ENCODE measurements at regions not wholly inside any gene's neighbourhood (a gene's known extent, or its start where the extent isn't known, plus 50 kb on each side); places are given as distances from the start of the nearest gene placed in this dataset.

- H3K4me3 ChIP-seq: no peak overlapping the region
- H3K27ac ChIP-seq: no peak overlapping the region
- DNase-seq: no peak
- no peaks in the 10 kb centered on the region for H3K4me1 ChIP-seq
- H3K27me3 ChIP-seq: no peaks in the 10 kb centered on the region
- H3K36me3 ChIP-seq (ENCODE audit: low read depth, missing control alignments): no peaks in the 10 kb centered on the region
- H3K9me3 ChIP-seq: no peaks in the 10 kb centered on the region
- intact Hi-C loops (cut with DNase I; ENCODE audit: low total_unique reads): no loop called here
- WGBS, 2 donors: 87 to 89% methylated on average over 2 of the region's 2 CpGs
- TF ChIP-seq POLR2A (IDR thresholded peaks at IDR 0.05): no peak
- TF ChIP-seq, protein P1, sequence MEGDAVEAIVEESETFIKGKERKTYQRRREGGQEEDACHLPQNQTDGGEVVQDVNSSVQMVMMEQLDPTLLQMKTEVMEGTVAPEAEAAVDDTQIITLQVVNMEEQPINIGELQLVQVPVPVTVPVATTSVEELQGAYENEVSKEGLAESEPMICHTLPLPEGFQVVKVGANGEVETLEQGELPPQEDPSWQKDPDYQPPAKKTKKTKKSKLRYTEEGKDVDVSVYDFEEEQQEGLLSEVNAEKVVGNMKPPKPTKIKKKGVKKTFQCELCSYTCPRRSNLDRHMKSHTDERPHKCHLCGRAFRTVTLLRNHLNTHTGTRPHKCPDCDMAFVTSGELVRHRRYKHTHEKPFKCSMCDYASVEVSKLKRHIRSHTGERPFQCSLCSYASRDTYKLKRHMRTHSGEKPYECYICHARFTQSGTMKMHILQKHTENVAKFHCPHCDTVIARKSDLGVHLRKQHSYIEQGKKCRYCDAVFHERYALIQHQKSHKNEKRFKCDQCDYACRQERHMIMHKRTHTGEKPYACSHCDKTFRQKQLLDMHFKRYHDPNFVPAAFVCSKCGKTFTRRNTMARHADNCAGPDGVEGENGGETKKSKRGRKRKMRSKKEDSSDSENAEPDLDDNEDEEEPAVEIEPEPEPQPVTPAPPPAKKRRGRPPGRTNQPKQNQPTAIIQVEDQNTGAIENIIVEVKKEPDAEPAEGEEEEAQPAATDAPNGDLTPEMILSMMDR (IDR thresholded peaks at IDR 0.05): no peak
These were observed 284.1 kb downstream of the BMP4 start for GRCh38 chr14:53672526-53672925.

GRCh38 chr14:53670701-53671100, 285.9 kb downstream of the BMP4 start:
- TF ChIP-seq POLR2A (IDR thresholded peaks at IDR 0.05): no peak
- TF ChIP-seq, protein P1 (IDR thresholded peaks at IDR 0.05): no peak
- H3K36me3 ChIP-seq (ENCODE audit: low read depth, missing control alignments): no peaks in the 10 kb centered on the region
- H3K9me3 ChIP-seq: no peaks in the 10 kb centered on the region
- no peak for DNase-seq
- H3K27ac ChIP-seq: no peak overlapping the region
- no peaks in the 10 kb centered on the region for H3K4me1 ChIP-seq
- no peaks in the 10 kb centered on the region for H3K27me3 ChIP-seq
- H3K4me3 ChIP-seq: no peak overlapping the region
- intact Hi-C loops (cut with DNase I; ENCODE audit: low total_unique reads): no loop called here

DNA sequence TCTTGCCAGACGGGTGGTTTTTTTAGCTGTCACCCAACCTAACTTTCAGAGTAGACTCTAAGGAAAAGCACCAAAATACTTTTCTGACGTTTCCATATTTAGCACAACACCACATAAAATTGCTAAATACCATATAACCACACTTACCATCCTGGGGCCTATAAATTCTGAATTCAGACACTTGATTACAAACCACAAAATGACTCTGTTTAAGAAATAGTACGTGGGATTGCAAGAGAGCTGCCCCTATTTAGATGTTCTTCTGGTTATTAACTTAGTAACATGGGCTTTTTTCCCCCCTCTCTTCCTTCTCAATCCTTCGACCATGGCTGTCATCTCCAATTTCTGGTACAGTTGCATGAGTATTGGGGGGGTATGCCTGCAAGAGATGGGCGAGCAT, 287.7 kb downstream of the BMP4 start:
- Histone ChIP-seq H3K27me3 (no peaks in the 10 kb centered on the region), H3K9me3 (no peaks in the 10 kb centered on the region), H3K27ac (no peak overlapping the region), H3K4me1 (no peaks in the 10 kb centered on the region), H3K36me3 (ENCODE audit: low read depth, missing control alignments) (no peaks in the 10 kb centered on the region), H3K4me3 (no peak overlapping the region)
- WGBS, 2 donors: 73 to 77% methylated on average over 5 of the region's 5 CpGs
- no peak for DNase-seq
- intact Hi-C loops (cut with DNase I; ENCODE audit: low total_unique reads): no loop called here
- TF ChIP-seq, protein P1 (IDR thresholded peaks at IDR 0.05): no peak
- TF ChIP-seq POLR2A (IDR thresholded peaks at IDR 0.05): no peak

GRCh38 chr14:53663709-53664108, 292.9 kb downstream of the BMP4 start:
- Histone ChIP-seq H3K4me3 (no peak overlapping the region), H3K4me1 (no peaks in the 10 kb centered on the region), H3K27ac (no peak overlapping the region), H3K9me3 (no peaks in the 10 kb centered on the region), H3K36me3 (ENCODE audit: low read depth, missing control alignments) (no peaks in the 10 kb centered on the region), H3K27me3 (no peaks in the 10 kb centered on the region)
- no peak for TF ChIP-seq POLR2A (IDR thresholded peaks at IDR 0.05)
- TF ChIP-seq, protein P1 (IDR thresholded peaks at IDR 0.05): no peak
- intact Hi-C loops (cut with DNase I; ENCODE audit: low total_unique reads): no loop called here
- DNase-seq: no peak
- 78 to 86% methylated on average over 3 of the region's 3 CpGs for WGBS, 2 donors

- intact Hi-C loops (cut with DNase I; ENCODE audit: low total_unique reads): no loop called here
- H3K36me3 ChIP-seq (ENCODE audit: low read depth, missing control alignments): no peaks in the 10 kb centered on the region
- TF ChIP-seq, protein P1 (IDR thresholded peaks at IDR 0.05): no peak
- no peak for TF ChIP-seq POLR2A (IDR thresholded peaks at IDR 0.05)
- no peak overlapping the region for H3K27ac ChIP-seq
- H3K27me3 ChIP-seq: no peaks in the 10 kb centered on the region
- no peaks in the 10 kb centered on the region for H3K9me3 ChIP-seq
- no peaks in the 10 kb centered on the region for H3K4me1 ChIP-seq
- no peak overlapping the region for H3K4me3 ChIP-seq
- no peak for DNase-seq
- 89 to 93% methylated on average over 3 of the region's 3 CpGs for WGBS, 2 donors
These were observed 301.4 kb downstream of the BMP4 start for GRCh38 chr14:53655080-53655785.

Data from testis (tissue), 2 donors.